Neuronal stem cell (in vitro differentiated cells): ENCODE measurements at regions not wholly inside any gene's neighbourhood (a gene's known extent, or its start where the extent isn't known, plus 50 kb on each side); places are given as distances from the start of the nearest gene placed in this dataset.

Experiments used
- DNase-seq: peaks from one replicate; pipeline ENCODE4 v3.0.0-alpha.2; 2013; ENCODE audit warnings: low spot score
- H2AFZ ChIP-seq: one replicate; pipeline ENCODE4 v1.6.1; 2013; ENCODE audit warnings: mild to moderate bottlenecking, low read length, inconsistent platforms
- H2AK5ac ChIP-seq: 2 replicates; pipeline ENCODE4 v1.6.1; 2013; ENCODE audit warnings: low read depth, mild to moderate bottlenecking, inconsistent platforms, low read length, moderate library complexity, mixed read lengths
- H2BK120ac ChIP-seq: 2 replicates; pipeline ENCODE4 v1.6.1; 2013; ENCODE audit warnings: low read depth, mild to moderate bottlenecking, inconsistent platforms, low read length, moderate library complexity, mixed read lengths
- H2BK12ac ChIP-seq: one replicate; pipeline ENCODE4 v1.6.1; 2013; ENCODE audit warnings: low read length, inconsistent platforms
- H2BK15ac ChIP-seq: 2 replicates; pipeline ENCODE4 v1.6.1; 2013; ENCODE audit warnings: mild to moderate bottlenecking, low read length, inconsistent platforms, mixed read lengths
- H2BK5ac ChIP-seq: one replicate; pipeline ENCODE4 v1.6.1; 2013; ENCODE audit warnings: inconsistent platforms, mild to moderate bottlenecking, low read length, moderate library complexity
- H3K14ac ChIP-seq: one replicate; pipeline ENCODE4 v1.6.1; 2013; ENCODE audit warnings: low read length, inconsistent platforms
- H3K18ac ChIP-seq: 2 replicates; pipeline ENCODE4 v1.6.1; 2013; ENCODE audit warnings: low read length, inconsistent platforms
- H3K23ac ChIP-seq: 2 replicates; pipeline ENCODE4 v1.6.1; 2013; ENCODE audit warnings: low read depth, mild to moderate bottlenecking, mixed read lengths, low read length, inconsistent platforms; ENCODE audit not compliant: poor library complexity
- H3K27ac ChIP-seq: replicated peaks from 3 replicates; pipeline ENCODE4 v1.5.1; 2013; ENCODE audit warnings: low read length, inconsistent platforms
- H3K27me3 ChIP-seq, 3 experiments: 2 replicates each; pipeline ENCODE4 v1.6.1; 2013; ENCODE audit warnings: low read length in 3 of 3, mild to moderate bottlenecking in 2 of 3, inconsistent platforms in 1 of 3, low read depth in 1 of 3, mixed read lengths in 1 of 3, moderate library complexity in 1 of 3; ENCODE audit not compliant: control insufficient read depth in 3 of 3, insufficient read depth in 3 of 3
- H3K36me3 ChIP-seq, 2 donors: replicated peaks in 1 of 2; 2 replicates each; pipeline ENCODE4 v1.6.1; 2013; ENCODE audit warnings: low read length in 2 of 2; ENCODE audit not compliant: control insufficient read depth in 2 of 2, insufficient read depth in 2 of 2
- H3K4ac ChIP-seq: 2 replicates; pipeline ENCODE4 v1.6.1; 2013; ENCODE audit warnings: inconsistent platforms, mild to moderate bottlenecking, low read length, moderate library complexity
- H3K4me1 ChIP-seq, 2 donors: 1 replicate in 1 of 2; 2 replicates in 1 of 2; pipeline ENCODE4 v1.6.1; 2013; ENCODE audit warnings: low read length in 2 of 2, low read depth in 1 of 2; ENCODE audit not compliant: control insufficient read depth in 2 of 2, insufficient read depth in 1 of 2
- H3K4me2 ChIP-seq: one replicate; pipeline ENCODE4 v1.6.1; 2013; ENCODE audit warnings: mild to moderate bottlenecking, low read length, inconsistent platforms; ENCODE audit not compliant: insufficient read depth, poor library complexity, severe bottlenecking
- H3K4me3 ChIP-seq, 2 donors: 2 replicates each; pipeline ENCODE4 v1.5.1; 2013; ENCODE audit warnings: low read length in 2 of 2, mild to moderate bottlenecking in 2 of 2, inconsistent platforms in 1 of 2, moderate library complexity in 1 of 2
- H3K79me1 ChIP-seq: one replicate; pipeline ENCODE4 v1.6.1; 2013; ENCODE audit warnings: low read depth, mild to moderate bottlenecking, inconsistent platforms, low read length, moderate library complexity
- H3K9ac ChIP-seq: one replicate; pipeline ENCODE4 v1.6.1; 2013; ENCODE audit warnings: mild to moderate bottlenecking, low read depth, low read length, inconsistent platforms; ENCODE audit not compliant: poor library complexity
- H3K9me3 ChIP-seq, 2 donors: replicated peaks in 1 of 2; 2 replicates each; pipeline versions ENCODE3 to v1.6.1; 2013; ENCODE audit warnings: low read length in 2 of 2, mild to moderate bottlenecking in 2 of 2, inconsistent platforms in 1 of 2, low read depth in 1 of 2, mixed read lengths in 1 of 2, moderate library complexity in 1 of 2; ENCODE audit not compliant: control insufficient read depth in 2 of 2, insufficient read depth in 1 of 2
- H4K8ac ChIP-seq: one replicate; pipeline ENCODE4 v1.6.1; 2013; ENCODE audit warnings: low read depth, mild to moderate bottlenecking, inconsistent platforms, low read length, moderate library complexity
- H4K91ac ChIP-seq: one replicate; pipeline ENCODE4 v1.6.1; 2013; ENCODE audit warnings: low read length, low read depth, mild to moderate bottlenecking, inconsistent platforms; ENCODE audit not compliant: poor library complexity
- WGBS, 2 donors: extraction: QIAGEN DNeasy Blood & Tissue Kit; methylation state at CpG; one replicate each; pipeline ENCODE4 v1.1.7; 2013; ENCODE audit warnings: missing lambda C conversion rate in 2 of 2, mixed read lengths in 1 of 2; ENCODE audit not compliant: insufficient read length in 2 of 2, insufficient replicate concordance in 1 of 2; ENCODE audit errors: extremely low coverage in 2 of 2; 5-methylcytosine and 5-hydroxymethylcytosine counted together

GRCh38 chr4:65868096-65868824 is 198.0 kb upstream of the EPHA5 start:
- H3K79me1 ChIP-seq, result no peaks in the 10 kb centered on the region
- no peak overlapping the region for H3K9ac ChIP-seq
- no peak overlapping the region for H2BK5ac ChIP-seq
- no peak overlapping the region for H3K18ac ChIP-seq
- no peak overlapping the region for H2BK12ac ChIP-seq
- H3K27me3 ChIP-seq, result no peaks in the 10 kb centered on the region
- no peak overlapping the region for H2BK15ac ChIP-seq
- H3K27ac ChIP-seq, result no peak overlapping the region
- no peak overlapping the region for H2AK5ac ChIP-seq
- H3K4me1 ChIP-seq, result no peaks in the 10 kb centered on the region
- no CpG with 5 or more reads among the region's 4 CpGs for WGBS, 2 donors
- H3K4me2 ChIP-seq, result no peak overlapping the region
- no peak overlapping the region for H4K8ac ChIP-seq
- H3K9me3 ChIP-seq, result no peaks in the 10 kb centered on the region
- H3K4me3 ChIP-seq, result no peak overlapping the region
- no peak overlapping the region for H3K23ac ChIP-seq
- H3K14ac ChIP-seq, result no peak overlapping the region
- no peak overlapping the region for H2BK120ac ChIP-seq
- H3K4ac ChIP-seq, result no peak overlapping the region
- no peak overlapping the region for H4K91ac ChIP-seq
- H2AFZ ChIP-seq, result no peak overlapping the region
- H3K36me3 ChIP-seq, result no peaks in the 10 kb centered on the region
- no peak for DNase-seq

- WGBS, 2 donors, result no CpG with 5 or more reads among the region's 4 CpGs
- DNase-seq, result no peak
Observed at GRCh38 chr4:65865489-65865888, 195.2 kb upstream of the EPHA5 start.

GRCh38 chr4:65861993-65862392 is 191.7 kb upstream of the EPHA5 start:
- no CpG with 5 or more reads among the region's 2 CpGs for WGBS, 2 donors
- no peak overlapping the region for H3K18ac ChIP-seq
- H3K4me3 ChIP-seq, result no peak overlapping the region
- H2AFZ ChIP-seq, result no peak overlapping the region
- no peak overlapping the region for H2BK15ac ChIP-seq
- H3K9me3 ChIP-seq, result no peaks in the 10 kb centered on the region
- H4K91ac ChIP-seq, result no peak overlapping the region
- no peak overlapping the region for H2BK5ac ChIP-seq
- H3K79me1 ChIP-seq, result no peaks in the 10 kb centered on the region
- H3K4ac ChIP-seq, result no peak overlapping the region
- H4K8ac ChIP-seq, result no peak overlapping the region
- no peak overlapping the region for H2BK12ac ChIP-seq
- H3K4me2 ChIP-seq, result no peak overlapping the region
- no peak overlapping the region for H3K14ac ChIP-seq
- no peaks in the 10 kb centered on the region for H3K36me3 ChIP-seq
- peaks cover 0 to 4% of the 10 kb centered on the region in 2 donors for H3K4me1 ChIP-seq
- no peak overlapping the region for H3K23ac ChIP-seq
- no peak overlapping the region for H2AK5ac ChIP-seq
- no peak overlapping the region for H3K9ac ChIP-seq
- no peak for DNase-seq
- no peak overlapping the region for H2BK120ac ChIP-seq
- H3K27me3 ChIP-seq, result no peaks in the 10 kb centered on the region
- H3K27ac ChIP-seq, result no peak overlapping the region

More at GRCh38 chr4:65865489-65865888, 195.2 kb upstream of the EPHA5 start:
- H3K4me2 ChIP-seq, result no peak overlapping the region
- H3K9ac ChIP-seq, result no peak overlapping the region
- H2AFZ ChIP-seq, result no peak overlapping the region
- no peak overlapping the region for H4K8ac ChIP-seq
- no peaks in the 10 kb centered on the region for H3K36me3 ChIP-seq
- no peak overlapping the region for H2BK15ac ChIP-seq
- H3K4me3 ChIP-seq, result no peak overlapping the region
- no peak overlapping the region for H3K27ac ChIP-seq
- no peak overlapping the region for H2AK5ac ChIP-seq
- no peak overlapping the region for H2BK12ac ChIP-seq
- H4K91ac ChIP-seq, result no peak overlapping the region
- no peak overlapping the region for H3K14ac ChIP-seq
- H3K27me3 ChIP-seq, result no peaks in the 10 kb centered on the region
- H3K9me3 ChIP-seq, result no peaks in the 10 kb centered on the region
- H3K23ac ChIP-seq, result no peak overlapping the region
- H3K4ac ChIP-seq, result no peak overlapping the region
- H2BK5ac ChIP-seq, result no peak overlapping the region
- no peaks in the 10 kb centered on the region for H3K79me1 ChIP-seq
- peaks cover 0 to 2% of the 10 kb centered on the region in 2 donors for H3K4me1 ChIP-seq
- no peak overlapping the region for H3K18ac ChIP-seq
- H2BK120ac ChIP-seq, result no peak overlapping the region

GRCh38 chr4:65845199-65845773 is 175.0 kb upstream of the EPHA5 start:
- no peak overlapping the region for H2BK15ac ChIP-seq
- H2AFZ ChIP-seq, result no peak overlapping the region
- no peak overlapping the region for H3K4me3 ChIP-seq
- H2BK120ac ChIP-seq, result no peak overlapping the region
- no peak overlapping the region for H3K4me2 ChIP-seq
- H4K8ac ChIP-seq, result no peak overlapping the region
- no peaks in the 10 kb centered on the region for H3K9me3 ChIP-seq
- H2BK12ac ChIP-seq, result no peak overlapping the region
- H3K27me3 ChIP-seq, result no peaks in the 10 kb centered on the region
- no peak overlapping the region for H3K23ac ChIP-seq
- no peak overlapping the region for H3K27ac ChIP-seq
- no peak overlapping the region for H3K4ac ChIP-seq
- no peak overlapping the region for H2BK5ac ChIP-seq
- no peaks in the 10 kb centered on the region for H3K79me1 ChIP-seq
- H3K36me3 ChIP-seq, result no peaks in the 10 kb centered on the region
- no peak overlapping the region for H4K91ac ChIP-seq
- H2AK5ac ChIP-seq, result no peak overlapping the region
- no peak overlapping the region for H3K9ac ChIP-seq
- H3K18ac ChIP-seq, result no peak overlapping the region
- DNase-seq, result no peak
- no peak overlapping the region for H3K14ac ChIP-seq
- no CpG with 5 or more reads among the region's 4 CpGs for WGBS, 2 donors
- peaks cover 1 to 11% of the 10 kb centered on the region in 2 donors for H3K4me1 ChIP-seq
